ENCODE measurements at regions not wholly inside any gene's neighbourhood (a gene's known extent, or its start where the extent isn't known, plus 50 kb on each side); places are given as distances from the start of the nearest gene placed in this dataset.

GRCh38 chrX:27924718-27925117, 56.5 kb downstream of the DCAF8L1 start:
- DNase-seq (ENCODE audit: insufficient read length, low spot score), result no peak
- TF ChIP-seq PAX5 (IDR thresholded peaks at IDR 0.05; ENCODE audit: insufficient read depth, low read length, severe bottlenecking), result no peak
- TF ChIP-seq POLR2A (IDR thresholded peaks at IDR 0.05; ENCODE audit: low read depth, low read length), result no peak
- no peak for TF ChIP-seq SPI1 (IDR thresholded peaks at IDR 0.05; ENCODE audit: low read depth, low read length)
- no peak for TF ChIP-seq POLR2AphosphoS5 (IDR thresholded peaks at IDR 0.05; ENCODE audit: low read depth, low read length)
- TF ChIP-seq TAF1 (IDR thresholded peaks at IDR 0.05; ENCODE audit: low read depth, low read length), result no peak
- TF ChIP-seq POU2F2 (IDR thresholded peaks at IDR 0.05; ENCODE audit: low read depth, low read length), result no peak
- FAIRE-seq, result no peak

- DNase-seq (ENCODE audit: insufficient read length, low spot score) (no peak), FAIRE-seq (no peak)
- TF ChIP-seq SPI1 (IDR thresholded peaks at IDR 0.05; ENCODE audit: low read depth, low read length) (no peak), PAX5 (IDR thresholded peaks at IDR 0.05; ENCODE audit: insufficient read depth, low read length, severe bottlenecking) (no peak), POU2F2 (IDR thresholded peaks at IDR 0.05; ENCODE audit: low read depth, low read length) (no peak), POLR2A (IDR thresholded peaks at IDR 0.05; ENCODE audit: low read depth, low read length) (no peak), TAF1 (IDR thresholded peaks at IDR 0.05; ENCODE audit: low read depth, low read length) (no peak), POLR2AphosphoS5 (IDR thresholded peaks at IDR 0.05; ENCODE audit: low read depth, low read length) (no peak)
Observed at GRCh38 chrX:27924261-27924660, 57.0 kb downstream of the DCAF8L1 start.

- DNase-seq (ENCODE audit: insufficient read length, low spot score), result no peak
- FAIRE-seq, result no peak
- TF ChIP-seq POLR2A (IDR thresholded peaks at IDR 0.05; ENCODE audit: low read depth, low read length) (no peak), POLR2AphosphoS5 (IDR thresholded peaks at IDR 0.05; ENCODE audit: low read depth, low read length) (no peak), TAF1 (IDR thresholded peaks at IDR 0.05; ENCODE audit: low read depth, low read length) (no peak), POU2F2 (IDR thresholded peaks at IDR 0.05; ENCODE audit: low read depth, low read length) (no peak), SPI1 (IDR thresholded peaks at IDR 0.05; ENCODE audit: low read depth, low read length) (no peak), PAX5 (IDR thresholded peaks at IDR 0.05; ENCODE audit: insufficient read depth, low read length, severe bottlenecking) (no peak)
Observed at GRCh38 chrX:27918799-27919198, 62.5 kb downstream of the DCAF8L1 start.

- DNase-seq (ENCODE audit: insufficient read length, low spot score) (no peak), FAIRE-seq (peak; percentile 38)
- TF ChIP-seq POLR2A (IDR thresholded peaks at IDR 0.05; ENCODE audit: low read depth, low read length) (no peak), PAX5 (IDR thresholded peaks at IDR 0.05; ENCODE audit: insufficient read depth, low read length, severe bottlenecking) (no peak), POLR2AphosphoS5 (IDR thresholded peaks at IDR 0.05; ENCODE audit: low read depth, low read length) (no peak), POU2F2 (IDR thresholded peaks at IDR 0.05; ENCODE audit: low read depth, low read length) (no peak), SPI1 (IDR thresholded peaks at IDR 0.05; ENCODE audit: low read depth, low read length) (no peak), TAF1 (IDR thresholded peaks at IDR 0.05; ENCODE audit: low read depth, low read length) (no peak)
Observed at GRCh38 chrX:27917713-27918500, 63.3 kb downstream of the DCAF8L1 start.

- TF ChIP-seq POU2F2 (IDR thresholded peaks at IDR 0.05; ENCODE audit: low read depth, low read length) (no peak), SPI1 (IDR thresholded peaks at IDR 0.05; ENCODE audit: low read depth, low read length) (peak; percentile 91), POLR2A (IDR thresholded peaks at IDR 0.05; ENCODE audit: low read depth, low read length) (no peak), PAX5 (IDR thresholded peaks at IDR 0.05; ENCODE audit: insufficient read depth, low read length, severe bottlenecking) (no peak), POLR2AphosphoS5 (IDR thresholded peaks at IDR 0.05; ENCODE audit: low read depth, low read length) (no peak)
- DNase-seq (ENCODE audit: insufficient read length, low spot score) (no peak), FAIRE-seq (peak; percentile 16)
Observed at GRCh38 chrX:27915617-27916016, 65.6 kb downstream of the DCAF8L1 start.

GRCh38 chrX:27910412-27910811, 70.8 kb downstream of the DCAF8L1 start:
- DNase-seq (ENCODE audit: insufficient read length, low spot score) (no peak), FAIRE-seq (no peak)
- TF ChIP-seq PAX5 (IDR thresholded peaks at IDR 0.05; ENCODE audit: insufficient read depth, low read length, severe bottlenecking) (no peak), POLR2AphosphoS5 (IDR thresholded peaks at IDR 0.05; ENCODE audit: low read depth, low read length) (no peak), POU2F2 (IDR thresholded peaks at IDR 0.05; ENCODE audit: low read depth, low read length) (no peak), TAF1 (IDR thresholded peaks at IDR 0.05; ENCODE audit: low read depth, low read length) (no peak), SPI1 (IDR thresholded peaks at IDR 0.05; ENCODE audit: low read depth, low read length) (no peak), POLR2A (IDR thresholded peaks at IDR 0.05; ENCODE audit: low read depth, low read length) (no peak)

GRCh38 chrX:27903960-27904359, 77.3 kb downstream of the DCAF8L1 start:
- FAIRE-seq, result no peak
- no peak for TF ChIP-seq POLR2AphosphoS5 (IDR thresholded peaks at IDR 0.05; ENCODE audit: low read depth, low read length)
- TF ChIP-seq POLR2A (IDR thresholded peaks at IDR 0.05; ENCODE audit: low read depth, low read length), result no peak
- no peak for TF ChIP-seq SPI1 (IDR thresholded peaks at IDR 0.05; ENCODE audit: low read depth, low read length)
- TF ChIP-seq POU2F2 (IDR thresholded peaks at IDR 0.05; ENCODE audit: low read depth, low read length), result no peak
- no peak for TF ChIP-seq PAX5 (IDR thresholded peaks at IDR 0.05; ENCODE audit: insufficient read depth, low read length, severe bottlenecking)
- TF ChIP-seq TAF1 (IDR thresholded peaks at IDR 0.05; ENCODE audit: low read depth, low read length), result no peak
- no peak for DNase-seq (ENCODE audit: insufficient read length, low spot score)

- TF ChIP-seq POU2F2 (IDR thresholded peaks at IDR 0.05; ENCODE audit: low read depth, low read length) (no peak), PAX5 (IDR thresholded peaks at IDR 0.05; ENCODE audit: insufficient read depth, low read length, severe bottlenecking) (no peak), POLR2A (IDR thresholded peaks at IDR 0.05; ENCODE audit: low read depth, low read length) (no peak), TAF1 (IDR thresholded peaks at IDR 0.05; ENCODE audit: low read depth, low read length) (no peak), SPI1 (IDR thresholded peaks at IDR 0.05; ENCODE audit: low read depth, low read length) (no peak), POLR2AphosphoS5 (IDR thresholded peaks at IDR 0.05; ENCODE audit: low read depth, low read length) (no peak)
- no peak for FAIRE-seq
- DNase-seq (ENCODE audit: insufficient read length, low spot score), result no peak
Observed at GRCh38 chrX:27893871-27894270, 86.1 kb downstream of the MAGEB10 start.

- TF ChIP-seq TAF1 (IDR thresholded peaks at IDR 0.05; ENCODE audit: low read depth, low read length), result no peak
- no peak for TF ChIP-seq POLR2AphosphoS5 (IDR thresholded peaks at IDR 0.05; ENCODE audit: low read depth, low read length)
- TF ChIP-seq SPI1 (IDR thresholded peaks at IDR 0.05; ENCODE audit: low read depth, low read length), result no peak
- TF ChIP-seq POU2F2 (IDR thresholded peaks at IDR 0.05; ENCODE audit: low read depth, low read length), result no peak
- no peak for TF ChIP-seq POLR2A (IDR thresholded peaks at IDR 0.05; ENCODE audit: low read depth, low read length)
- TF ChIP-seq PAX5 (IDR thresholded peaks at IDR 0.05; ENCODE audit: insufficient read depth, low read length, severe bottlenecking), result no peak
- DNase-seq (ENCODE audit: insufficient read length, low spot score) (no peak), FAIRE-seq (no peak)
Observed at GRCh38 chrX:27893211-27893610, 85.4 kb downstream of the MAGEB10 start.
